B cell (primary cell): ENCODE measurements at regions not wholly inside any gene's neighbourhood (a gene's known extent, or its start where the extent isn't known, plus 50 kb on each side); places are given as distances from the start of the nearest gene placed in this dataset.

ENCODE experiments used
- EZH2 ChIP-seq: IDR thresholded peaks from 2 replicates; pipeline ENCODE4 v1.6.1; 2012; ENCODE audit warnings: borderline replicate concordance, low read depth, mild to moderate bottlenecking, moderate library complexity, low read length; ENCODE audit not compliant: insufficient read depth, poor library complexity, severe bottlenecking
- TF ChIP-seq, protein P1 (sequence below): fragments of 200-600 bp; IDR thresholded peaks from one replicate; pipeline ENCODE4 v1.8.0; 2022; ENCODE audit warnings: antibody characterized with exemption, mild to moderate bottlenecking

DNA sequence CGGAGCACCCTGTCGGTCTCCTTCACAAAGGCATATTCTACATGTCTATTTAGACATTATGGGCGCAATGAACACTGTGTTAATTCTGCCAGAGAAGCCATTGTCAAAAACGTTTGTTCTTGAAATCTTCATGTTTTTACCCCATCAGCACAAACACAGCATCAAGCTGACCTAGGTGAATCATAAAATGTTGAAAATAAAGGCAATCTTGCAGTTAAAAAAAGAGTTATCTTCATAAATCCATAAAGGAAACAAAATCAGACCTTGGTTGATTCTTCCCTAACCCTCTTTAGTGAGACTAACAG is 154.9 kb downstream of the DIO2 start:
- TF ChIP-seq, protein P1, sequence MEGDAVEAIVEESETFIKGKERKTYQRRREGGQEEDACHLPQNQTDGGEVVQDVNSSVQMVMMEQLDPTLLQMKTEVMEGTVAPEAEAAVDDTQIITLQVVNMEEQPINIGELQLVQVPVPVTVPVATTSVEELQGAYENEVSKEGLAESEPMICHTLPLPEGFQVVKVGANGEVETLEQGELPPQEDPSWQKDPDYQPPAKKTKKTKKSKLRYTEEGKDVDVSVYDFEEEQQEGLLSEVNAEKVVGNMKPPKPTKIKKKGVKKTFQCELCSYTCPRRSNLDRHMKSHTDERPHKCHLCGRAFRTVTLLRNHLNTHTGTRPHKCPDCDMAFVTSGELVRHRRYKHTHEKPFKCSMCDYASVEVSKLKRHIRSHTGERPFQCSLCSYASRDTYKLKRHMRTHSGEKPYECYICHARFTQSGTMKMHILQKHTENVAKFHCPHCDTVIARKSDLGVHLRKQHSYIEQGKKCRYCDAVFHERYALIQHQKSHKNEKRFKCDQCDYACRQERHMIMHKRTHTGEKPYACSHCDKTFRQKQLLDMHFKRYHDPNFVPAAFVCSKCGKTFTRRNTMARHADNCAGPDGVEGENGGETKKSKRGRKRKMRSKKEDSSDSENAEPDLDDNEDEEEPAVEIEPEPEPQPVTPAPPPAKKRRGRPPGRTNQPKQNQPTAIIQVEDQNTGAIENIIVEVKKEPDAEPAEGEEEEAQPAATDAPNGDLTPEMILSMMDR: no peak
- no peak for TF ChIP-seq EZH2
